Ramos (cell line): ENCODE measurements at regions not wholly inside any gene's neighbourhood (a gene's known extent, or its start where the extent isn't known, plus 50 kb on each side); places are given as distances from the start of the nearest gene placed in this dataset.
"Not testable (repeated sequence)": the region's sequence is repeated elsewhere in the genome, so short reads cannot be mapped to it uniquely, and the experiment has no call there.

ENCODE experiments used
- in situ Hi-C: fragments of 300-500 bp; cut with MboI; formaldehyde crosslinking; loops from one replicate; pipeline ENCODE4 v1.14.3; 2022; ENCODE audit warnings: low sequenced_read_pairs; ENCODE audit not compliant: unreplicated experiment

- in situ Hi-C loops, result no loop called here
Observed at GRCh38 chr12:13530966-13531365, 334.4 kb downstream of the EMP1 start.

- in situ Hi-C loops, result not testable (repeated sequence)
Observed at GRCh38 chr12:13526185-13526921, 329.8 kb downstream of the EMP1 start.

GRCh38 chr12:13523536-13524307 lies 327.2 kb downstream of the EMP1 start:
- in situ Hi-C loops, result no loop called here

- in situ Hi-C loops, result not testable (repeated sequence)
Observed at GRCh38 chr12:13518034-13518433, 321.5 kb downstream of the EMP1 start.

GRCh38 chr12:13509740-13510139 lies 313.2 kb downstream of the EMP1 start:
- in situ Hi-C loops, result no loop called here

GRCh38 chr12:13505636-13506035 lies 309.1 kb downstream of the EMP1 start:
- in situ Hi-C loops, result no loop called here

GRCh38 chr12:13505224-13505623 lies 308.7 kb downstream of the EMP1 start:
- in situ Hi-C loops, result no loop called here

- in situ Hi-C loops, result no loop called here
Observed at GRCh38 chr12:13504736-13505135, 308.2 kb downstream of the EMP1 start.

- in situ Hi-C loops, result no loop called here
Observed at GRCh38 chr12:13504074-13504473, 307.5 kb downstream of the EMP1 start.

- in situ Hi-C loops, result no loop called here
Observed at GRCh38 chr12:13503094-13503835, 306.7 kb downstream of the EMP1 start.

GRCh38 chr12:13499008-13499407 lies 302.5 kb downstream of the EMP1 start:
- in situ Hi-C loops, result no loop called here

- in situ Hi-C loops, result no loop called here
Observed at GRCh38 chr12:13496111-13496510, 299.6 kb downstream of the EMP1 start.

GRCh38 chr12:13489246-13489645 lies 292.7 kb downstream of the EMP1 start:
- in situ Hi-C loops, result no loop called here

GRCh38 chr12:13487326-13487725 lies 290.8 kb downstream of the EMP1 start:
- in situ Hi-C loops, result no loop called here

- in situ Hi-C loops, result no loop called here
Observed at GRCh38 chr12:13486794-13487193, 290.3 kb downstream of the EMP1 start.

GRCh38 chr12:13478650-13479181 lies 282.2 kb downstream of the EMP1 start:
- in situ Hi-C loops, result no loop called here

GRCh38 chr12:13474381-13474780 lies 277.9 kb downstream of the EMP1 start:
- in situ Hi-C loops, result no loop called here

GRCh38 chr12:13472690-13473089 lies 276.2 kb downstream of the EMP1 start:
- in situ Hi-C loops, result no loop called here

- in situ Hi-C loops, result no loop called here
Observed at GRCh38 chr12:13471471-13471870, 274.9 kb downstream of the EMP1 start.

- in situ Hi-C loops, result no loop called here
Observed at GRCh38 chr12:13465635-13466034, 269.1 kb downstream of the EMP1 start.

GRCh38 chr12:13463189-13463588 lies 266.7 kb downstream of the EMP1 start:
- in situ Hi-C loops, result no loop called here
